ENCODE measurements at regions not wholly inside any gene's neighbourhood (a gene's known extent, or its start where the extent isn't known, plus 50 kb on each side); places are given as distances from the start of the nearest gene placed in this dataset.

GRCh38 chr13:88066847-88067246 is 395.7 kb downstream of the SLITRK5 start:
- no peak for TF ChIP-seq CTCF (IDR thresholded peaks at IDR 0.05)
- TF ChIP-seq POLR2AphosphoS5 (IDR thresholded peaks at IDR 0.05), result no peak
- TF ChIP-seq EP300 (IDR thresholded peaks at IDR 0.05; ENCODE audit: low read depth), result no peak
